Activated naive CD4-positive, alpha-beta T cell treated with anti-CD3 and anti-CD28 coated beads for 36 hours (primary cell): ENCODE measurements at regions not wholly inside any gene's neighbourhood (a gene's known extent, or its start where the extent isn't known, plus 50 kb on each side); places are given as distances from the start of the nearest gene placed in this dataset.
"Not testable (repeated sequence)": the region's sequence is repeated elsewhere in the genome, so short reads cannot be mapped to it uniquely, and the experiment has no call there.

Source experiments
- CTCF ChIA-PET: fragments of 350-600 bp; sonication (Branson Sonifier 250); formaldehyde crosslinking; loops from one replicate; lab custom pipeline; 2021; ENCODE audit warnings: antibody characterized with exemption; lab: Charles Lee
- DNase-seq: peaks from one replicate; pipeline ENCODE4 v3.0.0-alpha.2; 2020
- H3K27ac Mint-ChIP-seq: one replicate; pipeline ENCODE4 v1.8.0; 2021; ENCODE audit warnings: mild to moderate bottlenecking, mixed read lengths
- H3K27me3 Mint-ChIP-seq: one replicate; pipeline ENCODE4 v1.8.0; 2021; ENCODE audit warnings: low read depth, mixed read lengths
- H3K36me3 Mint-ChIP-seq: one replicate; pipeline ENCODE4 v1.8.0; 2021; ENCODE audit warnings: low read depth, mixed read lengths
- H3K4me1 Mint-ChIP-seq: one replicate; pipeline ENCODE4 v1.8.0; 2021; ENCODE audit warnings: low read depth, mixed read lengths
- H3K4me3 Mint-ChIP-seq: one replicate; pipeline ENCODE4 v1.8.0; 2021; ENCODE audit warnings: mild to moderate bottlenecking, moderate library complexity, mixed read lengths
- H3K9me3 Mint-ChIP-seq: one replicate; pipeline ENCODE4 v1.8.0; 2021; ENCODE audit warnings: mixed read lengths
- intact Hi-C: fragments of 100-400 bp; cut with micrococcal nuclease; formaldehyde crosslinking; loops from one replicate; pipeline ENCODE4 v1.15.1; 2023

- Mint-ChIP-seq H3K36me3 (no peaks in the 10 kb centered on the region), H3K9me3 (peaks cover 4% of the 10 kb centered on the region), H3K4me1 (no peaks in the 10 kb centered on the region), H3K27me3 (no peaks in the 10 kb centered on the region), H3K27ac (no peak overlapping the region), H3K4me3 (no peak overlapping the region)
- CTCF ChIA-PET, result no interaction called here
- intact Hi-C loops, result no loop called here
- no peak for DNase-seq
Measured at GRCh38 chr2:53114582-53114981, 653.0 kb upstream of the CHAC2 start.

- H3K36me3 Mint-ChIP-seq, H3K27me3 Mint-ChIP-seq, H3K9me3 Mint-ChIP-seq, CTCF ChIA-PET, H3K4me1 Mint-ChIP-seq, DNase-seq, H3K27ac Mint-ChIP-seq, intact Hi-C loops, H3K4me3 Mint-ChIP-seq: not testable (repeated sequence)
Measured at GRCh38 chr2:53112408-53112807, 655.2 kb upstream of the CHAC2 start.

- CTCF ChIA-PET, result no interaction called here
- H3K4me3 Mint-ChIP-seq, result no peak overlapping the region
- H3K4me1 Mint-ChIP-seq, result no peaks in the 10 kb centered on the region
- no peaks in the 10 kb centered on the region for H3K36me3 Mint-ChIP-seq
- no peak for DNase-seq
- H3K9me3 Mint-ChIP-seq, result peaks cover 5% of the 10 kb centered on the region
- H3K27me3 Mint-ChIP-seq, result no peaks in the 10 kb centered on the region
- H3K27ac Mint-ChIP-seq, result no peak overlapping the region
- intact Hi-C loops, result no loop called here
Measured at GRCh38 chr2:53111406-53111805, 656.2 kb upstream of the CHAC2 start.

- CTCF ChIA-PET, result no interaction called here
- Mint-ChIP-seq H3K27ac (no peak overlapping the region), H3K9me3 (peaks cover 5% of the 10 kb centered on the region), H3K4me1 (no peaks in the 10 kb centered on the region), H3K4me3 (no peak overlapping the region), H3K27me3 (no peaks in the 10 kb centered on the region), H3K36me3 (no peaks in the 10 kb centered on the region)
- intact Hi-C loops, result no loop called here
- no peak for DNase-seq
Measured at GRCh38 chr2:53111004-53111403, 656.6 kb upstream of the CHAC2 start.

GRCh38 chr2:53108246-53108645 lies 659.4 kb upstream of the CHAC2 start:
- Mint-ChIP-seq H3K27me3 (no peaks in the 10 kb centered on the region), H3K4me3 (no peak overlapping the region), H3K4me1 (no peaks in the 10 kb centered on the region), H3K36me3 (no peaks in the 10 kb centered on the region), H3K27ac (no peak overlapping the region), H3K9me3 (peaks cover 6% of the 10 kb centered on the region)
- DNase-seq, result no peak
- intact Hi-C loops, result no loop called here
- CTCF ChIA-PET, result no interaction called here

- no peak overlapping the region for H3K27ac Mint-ChIP-seq
Measured at GRCh38 chr2:53104263-53104662, 663.3 kb upstream of the CHAC2 start.

GRCh38 chr2:53103679-53104078 lies 663.9 kb upstream of the CHAC2 start:
- Mint-ChIP-seq H3K36me3 (no peaks in the 10 kb centered on the region), H3K27ac (no peak overlapping the region), H3K27me3 (no peaks in the 10 kb centered on the region)

More at GRCh38 chr2:53104263-53104662, 663.3 kb upstream of the CHAC2 start:
- CTCF ChIA-PET, result interaction anchor here (1.0 kb wide), 1 partner anchor 22 kb away, joined by 3 read pairs; no protein-coding TSS in a partner anchor
- intact Hi-C loops, result no loop called here
- DNase-seq, result no peak
- H3K36me3 Mint-ChIP-seq, result no peaks in the 10 kb centered on the region
- H3K4me3 Mint-ChIP-seq, result no peak overlapping the region
- no peaks in the 10 kb centered on the region for H3K4me1 Mint-ChIP-seq
- H3K27me3 Mint-ChIP-seq, result no peaks in the 10 kb centered on the region
- H3K9me3 Mint-ChIP-seq, result peaks cover 4% of the 10 kb centered on the region

GRCh38 chr2:53098696-53099078 lies 668.9 kb upstream of the CHAC2 start:
- Mint-ChIP-seq H3K9me3 (peaks cover 2% of the 10 kb centered on the region), H3K27ac (no peak overlapping the region), H3K4me3 (no peak overlapping the region), H3K27me3 (no peaks in the 10 kb centered on the region), H3K36me3 (no peaks in the 10 kb centered on the region), H3K4me1 (no peaks in the 10 kb centered on the region)
- CTCF ChIA-PET, result interaction anchor here (0.7 kb wide), 1 partner anchor 365 kb away, joined by 5 read pairs; no protein-coding TSS in a partner anchor
- DNase-seq, result no peak
- intact Hi-C loops, result no loop called here

More at GRCh38 chr2:53103679-53104078, 663.9 kb upstream of the CHAC2 start:
- no peak for DNase-seq
- intact Hi-C loops, result no loop called here
- CTCF ChIA-PET, result no interaction called here
- no peaks in the 10 kb centered on the region for H3K4me1 Mint-ChIP-seq
- no peak overlapping the region for H3K4me3 Mint-ChIP-seq
- peaks cover 4% of the 10 kb centered on the region for H3K9me3 Mint-ChIP-seq

- no peaks in the 10 kb centered on the region for H3K4me1 Mint-ChIP-seq
- intact Hi-C loops, result no loop called here
- no peaks in the 10 kb centered on the region for H3K27me3 Mint-ChIP-seq
- H3K27ac Mint-ChIP-seq, result no peak overlapping the region
- H3K4me3 Mint-ChIP-seq, result no peak overlapping the region
- CTCF ChIA-PET, result no interaction called here
- no peaks in the 10 kb centered on the region for H3K9me3 Mint-ChIP-seq
- no peaks in the 10 kb centered on the region for H3K36me3 Mint-ChIP-seq
- no peak for DNase-seq
Measured at GRCh38 chr2:53096351-53096750, 671.3 kb upstream of the CHAC2 start.

GRCh38 chr2:53095664-53096063 lies 671.9 kb upstream of the CHAC2 start:
- Mint-ChIP-seq H3K9me3 (no peaks in the 10 kb centered on the region), H3K4me1 (no peaks in the 10 kb centered on the region), H3K27me3 (no peaks in the 10 kb centered on the region), H3K27ac (no peak overlapping the region), H3K4me3 (no peak overlapping the region), H3K36me3 (no peaks in the 10 kb centered on the region)
- no peak for DNase-seq
- CTCF ChIA-PET, result no interaction called here
- intact Hi-C loops, result no loop called here

- CTCF ChIA-PET, result no interaction called here
Measured at GRCh38 chr2:53095227-53095626, 672.4 kb upstream of the CHAC2 start.

GRCh38 chr2:53093355-53093754 lies 674.2 kb upstream of the CHAC2 start:
- Mint-ChIP-seq H3K27me3 (no peaks in the 10 kb centered on the region), H3K36me3 (no peaks in the 10 kb centered on the region), H3K9me3 (no peaks in the 10 kb centered on the region), H3K27ac (no peak overlapping the region), H3K4me1 (no peaks in the 10 kb centered on the region), H3K4me3 (no peak overlapping the region)
- DNase-seq, result no peak
- CTCF ChIA-PET, result no interaction called here
- intact Hi-C loops, result no loop called here

More at GRCh38 chr2:53095227-53095626, 672.4 kb upstream of the CHAC2 start:
- Mint-ChIP-seq H3K27me3 (no peaks in the 10 kb centered on the region), H3K9me3 (no peaks in the 10 kb centered on the region), H3K4me1 (no peaks in the 10 kb centered on the region), H3K4me3 (no peak overlapping the region), H3K27ac (no peak overlapping the region), H3K36me3 (no peaks in the 10 kb centered on the region)
- no peak for DNase-seq
- intact Hi-C loops, result no loop called here

GRCh38 chr2:53091183-53091582 lies 676.4 kb upstream of the CHAC2 start:
- H3K4me1 Mint-ChIP-seq, result no peaks in the 10 kb centered on the region
- no peak overlapping the region for H3K27ac Mint-ChIP-seq
- DNase-seq, result no peak
- no peaks in the 10 kb centered on the region for H3K9me3 Mint-ChIP-seq
- intact Hi-C loops, result no loop called here
- H3K36me3 Mint-ChIP-seq, result no peaks in the 10 kb centered on the region
- CTCF ChIA-PET, result no interaction called here
- no peak overlapping the region for H3K4me3 Mint-ChIP-seq
- H3K27me3 Mint-ChIP-seq, result no peaks in the 10 kb centered on the region
